ENCODE measurements at regions not wholly inside any gene's neighbourhood (a gene's known extent, or its start where the extent isn't known, plus 50 kb on each side); places are given as distances from the start of the nearest gene placed in this dataset.

GRCh38 chr3:74349015-74349414 is 265.4 kb downstream of the CNTN3 start:
- DNase-seq (ENCODE audit: low spot score), result no peak
- Histone ChIP-seq H3K27ac (no peak overlapping the region), H3K4me3 (no peak overlapping the region), H3K4me1 (ENCODE audit: control insufficient read depth in 1 of 2, low read depth in 2 of 2) (no peaks in the 10 kb centered on the region), H3K27me3 (replicated peaks; ENCODE audit: insufficient read depth) (no peaks in the 10 kb centered on the region), H3K9me3 (no peaks in the 10 kb centered on the region), H3K36me3 (peaks cover 3% of the 10 kb centered on the region)
- TF ChIP-seq, protein P1, sequence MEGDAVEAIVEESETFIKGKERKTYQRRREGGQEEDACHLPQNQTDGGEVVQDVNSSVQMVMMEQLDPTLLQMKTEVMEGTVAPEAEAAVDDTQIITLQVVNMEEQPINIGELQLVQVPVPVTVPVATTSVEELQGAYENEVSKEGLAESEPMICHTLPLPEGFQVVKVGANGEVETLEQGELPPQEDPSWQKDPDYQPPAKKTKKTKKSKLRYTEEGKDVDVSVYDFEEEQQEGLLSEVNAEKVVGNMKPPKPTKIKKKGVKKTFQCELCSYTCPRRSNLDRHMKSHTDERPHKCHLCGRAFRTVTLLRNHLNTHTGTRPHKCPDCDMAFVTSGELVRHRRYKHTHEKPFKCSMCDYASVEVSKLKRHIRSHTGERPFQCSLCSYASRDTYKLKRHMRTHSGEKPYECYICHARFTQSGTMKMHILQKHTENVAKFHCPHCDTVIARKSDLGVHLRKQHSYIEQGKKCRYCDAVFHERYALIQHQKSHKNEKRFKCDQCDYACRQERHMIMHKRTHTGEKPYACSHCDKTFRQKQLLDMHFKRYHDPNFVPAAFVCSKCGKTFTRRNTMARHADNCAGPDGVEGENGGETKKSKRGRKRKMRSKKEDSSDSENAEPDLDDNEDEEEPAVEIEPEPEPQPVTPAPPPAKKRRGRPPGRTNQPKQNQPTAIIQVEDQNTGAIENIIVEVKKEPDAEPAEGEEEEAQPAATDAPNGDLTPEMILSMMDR (IDR thresholded peaks at IDR 0.05), result no peak
- no peak for ATAC-seq (ENCODE audit: insufficient number of reproducible peaks, low FRiP score, low read depth)

GRCh38 chr3:74347563-74348268 is 266.7 kb downstream of the CNTN3 start:
- Histone ChIP-seq H3K4me3 (no peak overlapping the region), H3K9me3 (no peaks in the 10 kb centered on the region), H3K36me3 (peaks cover 3% of the 10 kb centered on the region), H3K4me1 (ENCODE audit: control insufficient read depth in 1 of 2, low read depth in 2 of 2) (no peaks in the 10 kb centered on the region), H3K27me3 (replicated peaks; ENCODE audit: insufficient read depth) (no peaks in the 10 kb centered on the region), H3K27ac (no peak overlapping the region)
- no peak for DNase-seq (ENCODE audit: low spot score)
- TF ChIP-seq, protein P1 (IDR thresholded peaks at IDR 0.05), result no peak
- ATAC-seq (ENCODE audit: insufficient number of reproducible peaks, low FRiP score, low read depth), result no peak

GRCh38 chr3:74346896-74347295 is 267.6 kb downstream of the CNTN3 start:
- ATAC-seq (ENCODE audit: insufficient number of reproducible peaks, low FRiP score, low read depth) (no peak), DNase-seq (ENCODE audit: low spot score) (no peak)
- no peak overlapping the region for H3K27ac ChIP-seq
- no peaks in the 10 kb centered on the region for H3K27me3 ChIP-seq (replicated peaks; ENCODE audit: insufficient read depth)
- no peak overlapping the region for H3K4me3 ChIP-seq
- no peaks in the 10 kb centered on the region for H3K4me1 ChIP-seq (ENCODE audit: control insufficient read depth in 1 of 2, low read depth in 2 of 2)
- TF ChIP-seq, protein P1 (IDR thresholded peaks at IDR 0.05), result no peak
- H3K9me3 ChIP-seq, result no peaks in the 10 kb centered on the region
- peaks cover 3% of the 10 kb centered on the region for H3K36me3 ChIP-seq

DNA sequence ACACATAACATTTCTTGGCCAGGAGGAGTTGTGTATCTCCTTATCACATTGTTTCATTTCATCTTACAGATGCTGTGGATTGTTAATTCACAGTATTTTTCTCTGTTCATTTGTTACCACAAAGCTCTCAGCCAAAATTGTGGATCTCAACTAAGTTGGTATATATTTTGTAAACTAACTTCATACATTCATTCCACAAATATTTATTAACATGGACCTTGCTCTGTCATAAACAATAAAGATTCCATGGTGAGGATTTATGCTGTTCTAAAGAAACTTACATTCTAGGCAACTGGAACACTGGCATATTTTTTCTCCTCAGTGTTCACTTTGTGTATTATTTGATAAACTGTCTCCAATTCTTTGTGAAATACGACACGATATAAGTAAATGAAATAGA is 268.8 kb downstream of the CNTN3 start:
- no peaks in the 10 kb centered on the region for H3K4me1 ChIP-seq (ENCODE audit: control insufficient read depth in 1 of 2, low read depth in 2 of 2)
- H3K4me3 ChIP-seq, result no peak overlapping the region
- TF ChIP-seq, protein P1 (IDR thresholded peaks at IDR 0.05), result no peak
- H3K27me3 ChIP-seq (replicated peaks; ENCODE audit: insufficient read depth), result no peaks in the 10 kb centered on the region
- H3K36me3 ChIP-seq, result peaks cover 3% of the 10 kb centered on the region
- DNase-seq (ENCODE audit: low spot score) (no peak), ATAC-seq (ENCODE audit: insufficient number of reproducible peaks, low FRiP score, low read depth) (no peak)
- no peak overlapping the region for H3K27ac ChIP-seq
- H3K9me3 ChIP-seq, result no peaks in the 10 kb centered on the region

- H3K9me3 ChIP-seq, result no peaks in the 10 kb centered on the region
- peaks cover 3% of the 10 kb centered on the region for H3K36me3 ChIP-seq
- no peaks in the 10 kb centered on the region for H3K27me3 ChIP-seq (replicated peaks; ENCODE audit: insufficient read depth)
- TF ChIP-seq, protein P1 (IDR thresholded peaks at IDR 0.05), result no peak
- H3K4me1 ChIP-seq (ENCODE audit: control insufficient read depth in 1 of 2, low read depth in 2 of 2), result no peaks in the 10 kb centered on the region
- DNase-seq (ENCODE audit: low spot score) (no peak), ATAC-seq (ENCODE audit: insufficient number of reproducible peaks, low FRiP score, low read depth) (no peak)
- H3K27ac ChIP-seq, result no peak overlapping the region
- no peak overlapping the region for H3K4me3 ChIP-seq
Measured at GRCh38 chr3:74344865-74345440, 269.5 kb downstream of the CNTN3 start.

Data from thoracic aorta (tissue), 2 donors.